NB4 (cell line): ENCODE measurements at regions not wholly inside any gene's neighbourhood (a gene's known extent, or its start where the extent isn't known, plus 50 kb on each side); places are given as distances from the start of the nearest gene placed in this dataset.

Experiments used
- POLR2A ChIP-seq: IDR thresholded peaks from 2 replicates; pipeline ENCODE4 v1.6.1; 2011; ENCODE audit warnings: mild to moderate bottlenecking; ENCODE audit not compliant: insufficient read length; ENCODE audit errors: extremely low read depth
- TF ChIP-seq, protein P1 (sequence below): IDR thresholded peaks from one replicate; pipeline ENCODE4 v1.5.1; 2012; ENCODE audit warnings: low read depth, low read length

DNA sequence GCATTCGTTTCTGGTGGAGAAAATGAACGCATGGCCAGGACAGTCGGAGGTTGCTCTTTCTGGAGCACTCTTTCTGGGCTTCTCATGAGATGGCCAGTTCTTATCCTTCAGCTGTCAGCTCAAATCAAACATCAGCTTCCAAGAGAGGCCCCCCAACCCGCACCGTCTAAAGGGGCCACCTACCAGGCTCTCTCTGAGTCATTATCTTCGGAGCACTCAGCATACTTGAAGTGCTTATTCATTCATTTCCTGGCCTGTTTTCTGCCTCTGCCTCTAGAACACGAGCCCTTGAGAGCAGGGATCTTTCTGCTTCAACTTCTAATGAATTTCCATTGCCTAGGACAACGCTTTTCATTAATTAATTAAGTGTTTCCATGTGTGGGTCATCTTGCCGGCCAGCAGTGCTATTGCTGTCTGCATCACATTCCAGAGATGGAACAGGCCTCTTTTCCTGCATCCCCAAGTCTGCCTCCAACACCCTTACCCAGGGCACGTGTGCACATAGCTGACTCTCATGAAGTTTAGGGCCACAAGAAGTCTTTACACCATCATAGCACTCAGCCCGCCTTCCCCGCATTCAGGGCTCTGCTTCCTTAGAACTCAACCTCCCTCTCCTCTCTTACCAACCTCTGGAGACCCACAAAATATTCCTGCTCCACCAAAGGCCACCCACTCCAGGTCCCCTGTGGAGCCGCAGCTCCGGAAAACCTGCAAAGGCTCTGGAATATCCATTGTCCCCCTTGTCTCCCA is 52.1 kb upstream of the LAPTM5 start:
- TF ChIP-seq POLR2A: no peak
- TF ChIP-seq, protein P1, sequence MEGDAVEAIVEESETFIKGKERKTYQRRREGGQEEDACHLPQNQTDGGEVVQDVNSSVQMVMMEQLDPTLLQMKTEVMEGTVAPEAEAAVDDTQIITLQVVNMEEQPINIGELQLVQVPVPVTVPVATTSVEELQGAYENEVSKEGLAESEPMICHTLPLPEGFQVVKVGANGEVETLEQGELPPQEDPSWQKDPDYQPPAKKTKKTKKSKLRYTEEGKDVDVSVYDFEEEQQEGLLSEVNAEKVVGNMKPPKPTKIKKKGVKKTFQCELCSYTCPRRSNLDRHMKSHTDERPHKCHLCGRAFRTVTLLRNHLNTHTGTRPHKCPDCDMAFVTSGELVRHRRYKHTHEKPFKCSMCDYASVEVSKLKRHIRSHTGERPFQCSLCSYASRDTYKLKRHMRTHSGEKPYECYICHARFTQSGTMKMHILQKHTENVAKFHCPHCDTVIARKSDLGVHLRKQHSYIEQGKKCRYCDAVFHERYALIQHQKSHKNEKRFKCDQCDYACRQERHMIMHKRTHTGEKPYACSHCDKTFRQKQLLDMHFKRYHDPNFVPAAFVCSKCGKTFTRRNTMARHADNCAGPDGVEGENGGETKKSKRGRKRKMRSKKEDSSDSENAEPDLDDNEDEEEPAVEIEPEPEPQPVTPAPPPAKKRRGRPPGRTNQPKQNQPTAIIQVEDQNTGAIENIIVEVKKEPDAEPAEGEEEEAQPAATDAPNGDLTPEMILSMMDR: no peak
